Mesenteric fat pad (tissue), 1 donor: ENCODE measurements at regions not wholly inside any gene's neighbourhood (a gene's known extent, or its start where the extent isn't known, plus 50 kb on each side); places are given as distances from the start of the nearest gene placed in this dataset.
A peak's percentile ranks its signal among the peaks of the same experiment; 100 is the strongest.

Experiments
- DNase-seq: peaks from one replicate; pipeline ENCODE4 v3.0.0-alpha.2; 2020; ENCODE audit warnings: low spot score
- donor health status: DM: yes; HTN: yes; CAD: no.

- no peak for DNase-seq
These were observed 266.1 kb upstream of the SIX2 start for GRCh38 chr2:45275242-45275805.

- peak; percentile 11 for DNase-seq
These were observed 265.1 kb upstream of the SIX2 start for GRCh38 chr2:45274250-45274926.

- no peak for DNase-seq
These were observed 264.4 kb upstream of the SIX2 start for GRCh38 chr2:45273412-45274249.

GRCh38 chr2:45272549-45273265, 263.5 kb upstream of the SIX2 start:
- no peak for DNase-seq

GRCh38 chr2:45269149-45269793, 260.0 kb upstream of the SIX2 start:
- peak; percentile 35 for DNase-seq

GRCh38 chr2:45268631-45269030, 259.4 kb upstream of the SIX2 start:
- DNase-seq, result no peak

- peak; percentile 59 for DNase-seq
These were observed 258.0 kb upstream of the SIX2 start for GRCh38 chr2:45267062-45267792.

GRCh38 chr2:45265336-45265735, 256.1 kb upstream of the SIX2 start:
- no peak for DNase-seq

- DNase-seq, result peak; percentile 43
These were observed 255.3 kb upstream of the SIX2 start for GRCh38 chr2:45264227-45265225.

- DNase-seq, result peak; percentile 9
These were observed 253.9 kb upstream of the SIX2 start for GRCh38 chr2:45263147-45263546.

- DNase-seq, result peak; percentile 37
These were observed 252.5 kb upstream of the SIX2 start for GRCh38 chr2:45261746-45262145.

GRCh38 chr2:45260946-45261345, 251.7 kb upstream of the SIX2 start:
- DNase-seq, result peak; percentile 8

GRCh38 chr2:45259547-45260160, 250.4 kb upstream of the SIX2 start:
- peak; percentile 24 for DNase-seq

GRCh38 chr2:45259138-45259537, 249.9 kb upstream of the SIX2 start:
- DNase-seq, result peak; percentile 59

GRCh38 chr2:45258311-45258710, 249.1 kb upstream of the SIX2 start:
- peak; percentile 67 for DNase-seq

- peak; percentile 45 for DNase-seq
These were observed 248.6 kb upstream of the SIX2 start for GRCh38 chr2:45257820-45258219.

GRCh38 chr2:45256867-45257641, 247.8 kb upstream of the SIX2 start:
- peak; percentile 85 for DNase-seq
